Muscle layer of colon (tissue), 2 donors: ENCODE measurements at regions not wholly inside any gene's neighbourhood (a gene's known extent, or its start where the extent isn't known, plus 50 kb on each side); places are given as distances from the start of the nearest gene placed in this dataset.

Source experiments
- H3K27ac ChIP-seq: one replicate; pipeline ENCODE4 v1.7.0; 2013; ENCODE audit warnings: low read depth, mild to moderate bottlenecking, low read length, moderate library complexity
- H3K27me3 ChIP-seq, 2 donors: one replicate each; pipeline ENCODE4 v1.7.0; 2013; ENCODE audit warnings: low read length in 2 of 2, mild to moderate bottlenecking in 2 of 2; ENCODE audit not compliant: insufficient read depth in 2 of 2, control insufficient read depth in 1 of 2
- H3K36me3 ChIP-seq: one replicate; pipeline ENCODE4 v1.7.0; 2013; ENCODE audit warnings: mild to moderate bottlenecking, low read length; ENCODE audit not compliant: insufficient read depth
- H3K4me1 ChIP-seq: one replicate; pipeline ENCODE4 v1.7.0; 2013; ENCODE audit warnings: mild to moderate bottlenecking, low read length; ENCODE audit not compliant: insufficient read depth
- H3K4me3 ChIP-seq, 2 donors: one replicate each; pipeline ENCODE4 v1.7.0; 2013; ENCODE audit warnings: low read length in 2 of 2, low read depth in 1 of 2, mild to moderate bottlenecking in 1 of 2, moderate library complexity in 1 of 2
- H3K9ac ChIP-seq: one replicate; pipeline ENCODE4 v1.7.0; 2013; ENCODE audit warnings: low read length
- H3K9me3 ChIP-seq: one replicate; pipeline ENCODE4 v1.7.0; 2013; ENCODE audit warnings: mild to moderate bottlenecking, low read length
- donor health status: abdominal sarcoma.
- donor health status: Adenocarcinoma of cecum.

DNA sequence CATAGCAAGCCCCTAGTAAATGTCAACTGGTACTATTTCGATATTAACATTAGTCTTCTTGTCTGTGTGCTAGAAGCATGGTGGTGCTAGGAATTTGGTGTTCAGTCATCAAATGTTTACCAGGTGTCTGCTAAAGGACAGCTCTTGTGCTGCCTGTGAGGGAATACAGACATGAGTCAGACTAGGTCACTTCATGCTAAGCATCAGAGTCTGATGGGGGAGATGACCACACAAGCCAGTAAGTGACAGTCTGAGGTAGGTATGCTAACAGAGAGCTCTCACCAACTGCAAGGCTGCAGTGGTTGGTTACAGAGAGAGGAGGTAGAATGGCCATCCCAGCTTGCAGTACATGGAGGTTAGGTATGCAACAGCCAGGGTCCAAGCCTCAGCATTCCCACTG lies 320.9 kb downstream of the CDK5RAP2 start:
- H3K36me3 ChIP-seq: no peaks in the 10 kb centered on the region
- H3K4me1 ChIP-seq: no peaks in the 10 kb centered on the region

DNA sequence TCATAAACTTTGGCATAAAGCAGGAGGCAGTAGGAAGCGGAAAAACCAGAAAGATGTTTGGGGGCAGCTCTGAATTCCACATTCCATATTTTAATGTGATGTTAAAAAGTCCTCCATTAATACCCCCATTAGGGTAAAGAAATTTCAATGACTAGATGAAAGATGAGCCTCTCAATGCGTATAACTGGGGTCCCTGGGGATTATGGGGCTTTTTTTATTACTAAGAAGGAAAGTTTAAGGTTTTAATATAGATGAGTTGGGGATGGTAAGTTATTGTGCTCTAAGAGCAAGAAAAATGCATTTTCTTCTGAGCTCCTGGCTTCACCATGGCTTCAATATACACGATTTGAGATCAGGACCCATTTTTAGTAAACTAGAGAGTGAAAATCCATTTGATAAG lies 321.9 kb downstream of the CDK5RAP2 start:
- no peaks in the 10 kb centered on the region for H3K9me3 ChIP-seq
- no peaks in the 10 kb centered on the region for H3K27me3 ChIP-seq
- H3K27ac ChIP-seq: no peak overlapping the region
- no peaks in the 10 kb centered on the region for H3K36me3 ChIP-seq
- no peaks in the 10 kb centered on the region for H3K4me1 ChIP-seq
- no peak overlapping the region for H3K4me3 ChIP-seq
- no peak overlapping the region for H3K9ac ChIP-seq

More for the DNA sequence above, 320.9 kb downstream of the CDK5RAP2 start:
- Histone ChIP-seq H3K27ac (no peak overlapping the region), H3K9ac (no peak overlapping the region), H3K9me3 (no peaks in the 10 kb centered on the region), H3K4me3 (no peak overlapping the region), H3K27me3 (no peaks in the 10 kb centered on the region)

DNA sequence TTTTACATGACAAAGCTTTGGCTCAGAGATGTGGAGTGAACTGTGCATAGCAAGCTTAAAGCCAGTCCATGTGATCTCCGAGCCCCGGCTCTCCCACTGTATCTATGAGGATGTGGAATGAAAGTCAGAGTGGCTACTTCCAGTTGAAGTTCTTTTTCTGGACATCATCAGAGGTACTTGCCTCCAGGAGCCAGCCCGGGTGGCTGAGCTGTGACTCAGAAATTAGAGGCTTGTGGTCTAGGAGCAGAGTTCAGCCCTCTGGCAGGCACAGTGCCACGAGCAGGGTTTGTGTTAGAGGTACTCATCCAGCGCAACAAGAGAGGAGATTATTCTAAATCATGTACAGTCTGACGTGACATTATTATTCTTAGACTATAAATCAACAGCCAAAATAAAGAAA lies 322.5 kb downstream of the CDK5RAP2 start:
- Histone ChIP-seq H3K9me3 (no peaks in the 10 kb centered on the region), H3K36me3 (no peaks in the 10 kb centered on the region)

DNA sequence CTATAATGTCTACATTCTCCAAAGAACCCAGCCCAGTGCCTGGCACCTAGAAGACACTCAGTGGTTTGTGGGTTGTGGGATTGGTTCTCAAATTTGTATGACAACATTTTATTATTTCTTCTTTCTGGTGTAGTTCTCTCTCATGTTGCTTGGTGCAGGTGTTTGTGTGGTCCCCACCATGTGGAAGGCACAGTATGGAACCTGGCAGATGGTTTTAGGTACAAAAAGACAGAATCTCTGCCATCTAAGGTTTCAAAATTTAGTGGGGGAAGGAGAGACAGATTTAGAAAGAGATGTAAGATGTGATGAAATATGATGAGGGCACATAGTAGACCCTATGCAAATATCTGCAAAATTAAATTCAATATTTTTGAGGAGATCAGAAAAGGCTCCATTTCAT lies 323.8 kb downstream of the CDK5RAP2 start:
- H3K4me3 ChIP-seq: no peak overlapping the region
- no peaks in the 10 kb centered on the region for H3K36me3 ChIP-seq
- H3K9me3 ChIP-seq: no peaks in the 10 kb centered on the region
- no peaks in the 10 kb centered on the region for H3K4me1 ChIP-seq
- no peaks in the 10 kb centered on the region for H3K27me3 ChIP-seq
- no peak overlapping the region for H3K27ac ChIP-seq
- no peak overlapping the region for H3K9ac ChIP-seq

More for the DNA sequence above, 322.5 kb downstream of the CDK5RAP2 start:
- Histone ChIP-seq H3K9ac (no peak overlapping the region), H3K4me3 (no peak overlapping the region), H3K27ac (no peak overlapping the region), H3K27me3 (no peaks in the 10 kb centered on the region), H3K4me1 (no peaks in the 10 kb centered on the region)

DNA sequence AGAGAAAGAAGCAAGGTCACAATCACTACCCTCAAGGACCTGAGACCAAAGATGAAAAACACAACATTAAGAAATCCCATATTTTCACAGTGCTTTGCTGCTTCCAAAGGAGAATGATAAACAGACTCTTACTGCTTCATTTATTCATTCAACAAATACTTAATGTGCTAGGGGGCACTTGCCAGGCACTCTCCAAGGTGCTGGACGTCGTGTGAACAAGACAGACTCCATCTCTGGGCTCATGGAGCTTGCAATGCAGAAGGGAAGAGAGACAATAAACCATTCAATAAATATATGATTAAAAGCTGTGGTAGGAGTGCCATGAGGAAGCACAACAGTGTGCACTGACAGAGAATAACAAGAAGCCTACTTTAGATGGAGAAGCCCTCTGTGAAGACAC lies 327.7 kb downstream of the CDK5RAP2 start:
- no peak overlapping the region for H3K4me3 ChIP-seq
- no peaks in the 10 kb centered on the region for H3K27me3 ChIP-seq
- no peak overlapping the region for H3K27ac ChIP-seq
- H3K9me3 ChIP-seq: no peaks in the 10 kb centered on the region
- H3K4me1 ChIP-seq: no peaks in the 10 kb centered on the region
- H3K9ac ChIP-seq: no peak overlapping the region
- H3K36me3 ChIP-seq: no peaks in the 10 kb centered on the region

DNA sequence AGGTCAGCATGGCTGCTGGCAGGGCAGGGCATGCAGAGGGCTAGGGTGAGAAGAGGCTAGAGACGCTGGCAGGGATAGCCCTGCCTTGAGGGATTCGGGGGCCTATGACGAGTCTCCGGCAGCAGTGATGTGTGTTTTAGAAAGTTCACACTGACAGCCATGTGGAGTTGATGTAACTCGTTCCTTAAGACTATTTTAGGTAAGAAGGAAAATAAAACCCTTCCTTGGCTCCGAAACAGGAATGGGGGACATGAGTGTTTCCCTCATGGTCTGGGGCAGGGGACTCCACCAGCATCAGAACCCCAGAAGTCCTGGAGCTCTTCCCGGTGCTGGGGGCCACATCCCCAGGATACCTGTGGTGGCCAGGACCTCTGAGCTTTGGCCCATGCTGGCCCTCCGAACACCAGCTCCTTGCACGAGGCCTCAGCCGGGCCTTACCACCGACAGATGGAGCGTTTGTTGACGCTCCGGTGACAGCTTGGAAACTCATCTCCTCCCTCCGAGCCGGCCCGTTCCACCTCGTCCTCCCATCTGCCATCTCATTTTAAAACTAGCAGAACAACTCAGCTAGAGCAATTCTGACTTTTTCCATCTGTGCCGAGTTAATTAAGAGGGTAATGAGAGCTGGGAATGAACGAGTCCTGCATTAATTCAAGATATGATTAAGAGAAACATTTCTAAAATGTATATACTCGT lies 337.7 kb downstream of the CDK5RAP2 start:
- Histone ChIP-seq H3K4me1 (no peaks in the 10 kb centered on the region), H3K36me3 (no peaks in the 10 kb centered on the region), H3K27ac (no peak overlapping the region), H3K9me3 (no peaks in the 10 kb centered on the region), H3K9ac (no peak overlapping the region), H3K27me3 (no peaks in the 10 kb centered on the region), H3K4me3 (no peak overlapping the region)

DNA sequence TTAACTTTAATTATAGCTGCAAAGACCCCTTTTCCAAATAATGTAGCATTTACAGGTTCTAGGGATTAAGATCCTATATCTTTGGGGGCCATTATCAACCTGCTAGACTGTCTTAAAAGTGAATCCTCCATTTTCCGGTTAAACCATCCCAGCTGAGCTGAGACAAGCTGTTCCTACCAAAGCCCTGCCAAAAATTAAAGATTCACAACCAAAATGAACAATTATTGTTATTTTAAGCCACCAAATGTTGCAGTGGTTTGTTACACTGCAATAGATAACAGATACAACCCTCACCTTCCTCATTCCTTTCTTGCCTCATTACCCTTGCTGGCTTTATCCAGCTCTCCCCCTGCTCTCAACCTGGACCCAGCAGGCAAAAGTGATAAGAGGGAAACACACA lies 343.4 kb downstream of the CDK5RAP2 start:
- no peaks in the 10 kb centered on the region for H3K27me3 ChIP-seq
- H3K36me3 ChIP-seq: no peaks in the 10 kb centered on the region
- no peak overlapping the region for H3K27ac ChIP-seq
- no peaks in the 10 kb centered on the region for H3K4me1 ChIP-seq
- H3K4me3 ChIP-seq: no peak overlapping the region
- H3K9me3 ChIP-seq: no peaks in the 10 kb centered on the region
- H3K9ac ChIP-seq: no peak overlapping the region

DNA sequence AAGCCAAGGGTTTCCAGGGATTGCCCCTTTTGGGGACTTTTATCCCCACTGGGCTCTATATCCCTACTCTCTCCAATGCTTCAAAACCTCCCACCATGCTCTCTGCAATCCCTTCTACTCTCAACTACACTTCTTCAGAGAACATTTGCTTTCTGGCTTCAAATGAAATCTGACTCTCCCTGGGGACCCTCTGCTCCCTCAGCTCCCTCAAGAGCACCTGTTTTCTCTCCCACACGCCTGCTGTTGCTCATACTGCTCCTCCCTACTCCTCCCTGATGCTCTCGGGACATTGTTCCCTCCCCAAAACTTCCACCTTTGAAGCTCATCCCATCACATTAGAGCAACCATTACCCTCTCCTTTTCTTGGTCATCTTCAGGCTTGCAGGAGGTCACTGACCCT lies 344.9 kb downstream of the CDK5RAP2 start:
- no peaks in the 10 kb centered on the region for H3K4me1 ChIP-seq
- no peak overlapping the region for H3K4me3 ChIP-seq
- H3K27me3 ChIP-seq: no peaks in the 10 kb centered on the region
- H3K36me3 ChIP-seq: no peaks in the 10 kb centered on the region
- no peak overlapping the region for H3K27ac ChIP-seq
- H3K9me3 ChIP-seq: no peaks in the 10 kb centered on the region
- no peak overlapping the region for H3K9ac ChIP-seq

DNA sequence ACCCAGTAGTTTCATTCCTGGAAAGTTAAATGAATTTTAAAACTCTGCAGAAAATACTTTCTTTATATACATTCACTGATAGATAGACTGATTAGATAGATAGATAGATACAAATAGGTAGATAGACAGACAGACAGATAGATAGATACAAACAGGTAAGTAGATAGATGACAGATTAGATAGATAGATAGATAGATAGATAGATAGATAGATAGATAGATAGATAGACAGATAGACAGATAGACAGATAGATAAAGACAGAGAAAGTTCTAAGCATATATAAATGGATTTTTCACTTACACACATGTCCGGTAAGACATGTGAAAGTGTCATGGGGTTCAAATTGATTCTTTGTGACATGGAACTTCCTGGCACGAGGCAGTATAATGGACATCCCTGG lies 349.7 kb downstream of the CDK5RAP2 start:
- no peaks in the 10 kb centered on the region for H3K27me3 ChIP-seq

DNA sequence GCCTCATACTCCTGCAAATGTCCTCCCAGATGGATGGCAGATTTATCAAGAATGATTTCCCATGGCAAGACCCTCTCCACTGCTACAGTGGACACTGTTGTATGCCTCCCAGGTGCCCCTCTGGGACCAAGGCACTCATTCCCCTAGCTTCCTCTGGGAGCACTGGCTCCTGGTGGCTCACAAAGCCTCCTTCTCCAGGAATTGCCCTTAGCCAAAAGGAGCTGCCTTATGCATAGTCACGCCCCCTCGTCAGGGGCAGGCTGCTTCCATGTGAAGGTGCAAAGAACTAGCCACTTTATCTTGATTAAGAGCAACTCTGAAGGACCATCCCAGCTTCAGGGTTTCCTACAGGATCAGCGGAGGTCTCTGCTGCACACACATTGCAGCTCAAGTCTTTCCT lies 358.1 kb downstream of the CDK5RAP2 start:
- no peaks in the 10 kb centered on the region for H3K27me3 ChIP-seq
- no peak overlapping the region for H3K4me3 ChIP-seq
- H3K27ac ChIP-seq: no peak overlapping the region
- no peaks in the 10 kb centered on the region for H3K36me3 ChIP-seq
- no peak overlapping the region for H3K9ac ChIP-seq
- no peaks in the 10 kb centered on the region for H3K9me3 ChIP-seq
- no peaks in the 10 kb centered on the region for H3K4me1 ChIP-seq

More for the DNA sequence above, 349.7 kb downstream of the CDK5RAP2 start:
- H3K36me3 ChIP-seq: no peaks in the 10 kb centered on the region
- H3K9ac ChIP-seq: no peak overlapping the region
- H3K9me3 ChIP-seq: no peaks in the 10 kb centered on the region
- H3K4me3 ChIP-seq: no peak overlapping the region
- no peak overlapping the region for H3K27ac ChIP-seq
- H3K4me1 ChIP-seq: no peaks in the 10 kb centered on the region

DNA sequence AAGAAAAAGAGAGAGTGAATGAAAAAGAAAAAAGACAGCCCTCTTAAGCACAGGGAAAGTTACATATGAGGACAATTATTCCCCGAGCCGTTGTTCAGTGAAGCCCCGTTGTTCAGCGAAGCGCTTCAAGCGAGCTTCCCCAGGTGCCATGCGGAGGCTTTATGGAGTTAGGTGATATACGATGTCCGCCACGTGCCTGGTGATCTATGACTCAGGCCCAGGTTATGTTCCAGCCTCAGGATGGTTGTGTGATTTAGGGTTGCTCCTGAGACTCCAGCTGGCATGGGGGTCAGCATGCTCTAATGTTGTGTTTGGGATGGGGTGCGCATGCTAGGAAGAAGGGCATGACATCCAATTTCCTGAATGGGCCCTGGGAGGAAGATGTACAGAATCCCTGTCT lies 365.6 kb downstream of the CDK5RAP2 start:
- H3K27ac ChIP-seq: no peak overlapping the region
- no peak overlapping the region for H3K9ac ChIP-seq
- H3K9me3 ChIP-seq: no peaks in the 10 kb centered on the region
- H3K27me3 ChIP-seq: no peaks in the 10 kb centered on the region
- no peak overlapping the region for H3K4me3 ChIP-seq
- H3K4me1 ChIP-seq: no peaks in the 10 kb centered on the region
- no peaks in the 10 kb centered on the region for H3K36me3 ChIP-seq

DNA sequence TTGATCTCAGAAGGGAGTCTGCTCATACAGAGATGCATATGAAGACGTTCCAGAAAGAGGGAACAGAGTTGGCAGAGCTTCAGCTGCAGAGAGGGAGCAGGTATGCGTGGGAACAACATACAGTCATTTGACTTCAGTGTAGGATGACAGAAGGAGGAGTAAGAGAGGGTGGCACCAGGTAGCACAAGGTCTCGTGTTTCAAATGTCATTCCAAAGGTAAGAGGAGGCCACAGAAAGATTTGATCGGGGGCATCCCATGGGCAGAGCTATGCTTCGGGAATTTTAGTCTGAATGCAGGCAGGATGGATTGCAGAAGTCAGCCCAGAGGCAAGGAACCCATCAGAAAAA lies 367.1 kb downstream of the CDK5RAP2 start:
- no peaks in the 10 kb centered on the region for H3K4me1 ChIP-seq

More for the DNA sequence above, 367.1 kb downstream of the CDK5RAP2 start:
- Histone ChIP-seq H3K9me3 (no peaks in the 10 kb centered on the region), H3K9ac (no peak overlapping the region), H3K4me3 (no peak overlapping the region), H3K36me3 (no peaks in the 10 kb centered on the region), H3K27ac (no peak overlapping the region), H3K27me3 (no peaks in the 10 kb centered on the region)
